SK-N-MC (cell line): ENCODE measurements at regions not wholly inside any gene's neighbourhood (a gene's known extent, or its start where the extent isn't known, plus 50 kb on each side); places are given as distances from the start of the nearest gene placed in this dataset.

Experiments used
- EZH2 ChIP-seq: fragments of 200-600 bp; sonication (generic); IDR thresholded peaks from one replicate; pipeline ENCODE4 v1.6.1; 2017; ENCODE audit warnings: antibody characterized with exemption
- FOXP2 ChIP-seq: optimal IDR thresholded peaks from 2 replicates; pipeline ENCODE3; 2011; ENCODE audit warnings: mild to moderate bottlenecking, moderate library complexity; ENCODE audit not compliant: insufficient read depth; ENCODE audit errors: extremely low read length, control extremely low read depth
- POLR2AphosphoS5 ChIP-seq: IDR thresholded peaks from 2 replicates; pipeline ENCODE4 v1.6.1; 2012; ENCODE audit warnings: mild to moderate bottlenecking, low read depth, low read length, borderline replicate concordance

- TF ChIP-seq POLR2AphosphoS5 (no peak), EZH2 (no peak), FOXP2 (no peak)
Observed at GRCh38 chr6:133092771-133093170, 148.4 kb upstream of the EYA4 start.
